A673 (cell line): ENCODE measurements at regions not wholly inside any gene's neighbourhood (a gene's known extent, or its start where the extent isn't known, plus 50 kb on each side); places are given as distances from the start of the nearest gene placed in this dataset.

Experiments
- BruUV-seq: library from RNA; stranded (reverse); fragments of 400-500 nt; replicated peaks from 2 replicates; lab custom pipeline; 2021; lab: Mats Ljungman, UMichigan
- CTCF ChIA-PET: fragments of 300-600 bp; sonication (Branson Sonifier 250); formaldehyde crosslinking; loops from one replicate; lab custom pipeline; 2022; ENCODE audit warnings: antibody characterized with exemption; lab: Charles Lee
- POLR2A ChIA-PET: fragments of 300-600 bp; sonication (Branson Sonifier 250); formaldehyde crosslinking; loops from one replicate; lab custom pipeline; 2022; ENCODE audit warnings: antibody characterized with exemption; ENCODE audit not compliant: low non-redundant PET; lab: Charles Lee
- DNase-seq: peaks from one replicate; pipeline ENCODE4 v3.0.0-alpha.2; 2015; ENCODE audit warnings: low spot score
- H3K27ac ChIP-seq: fragments of 200-600 bp; sonication (generic); 2 replicates; pipeline ENCODE4 v1.5.1; 2016; ENCODE audit warnings: mixed run types, low read depth, mild to moderate bottlenecking, mixed read lengths, antibody characterized with exemption, low read length; ENCODE audit not compliant: poor library complexity, severe bottlenecking
- H3K27me3 ChIP-seq: fragments of 200-600 bp; sonication (generic); replicated peaks from 2 replicates; pipeline ENCODE4 v1.6.1; 2017; ENCODE audit warnings: mixed run types, low read depth, mild to moderate bottlenecking, mixed read lengths, antibody characterized with exemption, low read length; ENCODE audit not compliant: insufficient read depth, poor library complexity
- H3K36me3 ChIP-seq: fragments of 200-600 bp; sonication (generic); 2 replicates; pipeline ENCODE4 v1.6.1; 2016; ENCODE audit warnings: mixed run types, mild to moderate bottlenecking, mixed read lengths, antibody characterized with exemption, low read length; ENCODE audit not compliant: insufficient read depth, poor library complexity, severe bottlenecking
- H3K4me1 ChIP-seq: fragments of 200-600 bp; sonication (generic); 2 replicates; pipeline ENCODE4 v1.6.1; 2017; ENCODE audit warnings: mixed run types, mild to moderate bottlenecking, mixed read lengths, antibody characterized with exemption, low read length; ENCODE audit not compliant: insufficient read depth, poor library complexity, severe bottlenecking
- H3K4me3 ChIP-seq: fragments of 200-600 bp; sonication (generic); 2 replicates; pipeline ENCODE4 v1.5.1; 2016; ENCODE audit warnings: low read depth, mixed run types, mild to moderate bottlenecking, mixed read lengths, low read length; ENCODE audit not compliant: poor library complexity, severe bottlenecking
- H3K9me3 ChIP-seq: fragments of 200-600 bp; sonication (generic); 2 replicates; pipeline ENCODE4 v1.6.1; 2016; ENCODE audit warnings: mixed run types, low read depth, mild to moderate bottlenecking, mixed read lengths, antibody characterized with exemption, low read length; ENCODE audit not compliant: poor library complexity, severe bottlenecking
- CTCF ChIP-seq: fragments of 300-800, 200-600 bp; sonication (generic); conservative IDR thresholded peaks from 2 replicates; pipeline ENCODE4 v1.5.1; 2017; ENCODE audit warnings: low read depth, mild to moderate bottlenecking, antibody characterized with exemption, low read length, moderate library complexity, mixed read lengths
- EZH2 ChIP-seq: fragments of 200-600 bp; sonication (generic); IDR thresholded peaks from 2 replicates; pipeline ENCODE4 v1.6.1; 2017; ENCODE audit warnings: borderline replicate concordance, low read depth, mild to moderate bottlenecking, mixed read lengths, antibody characterized with exemption, low read length; ENCODE audit not compliant: poor library complexity, severe bottlenecking
- intact Hi-C: fragments of 100-400 bp; cut with micrococcal nuclease; formaldehyde crosslinking; loops from one replicate; pipeline ENCODE4 v1.10.0; 2022; ENCODE audit not compliant: unreplicated experiment

DNA sequence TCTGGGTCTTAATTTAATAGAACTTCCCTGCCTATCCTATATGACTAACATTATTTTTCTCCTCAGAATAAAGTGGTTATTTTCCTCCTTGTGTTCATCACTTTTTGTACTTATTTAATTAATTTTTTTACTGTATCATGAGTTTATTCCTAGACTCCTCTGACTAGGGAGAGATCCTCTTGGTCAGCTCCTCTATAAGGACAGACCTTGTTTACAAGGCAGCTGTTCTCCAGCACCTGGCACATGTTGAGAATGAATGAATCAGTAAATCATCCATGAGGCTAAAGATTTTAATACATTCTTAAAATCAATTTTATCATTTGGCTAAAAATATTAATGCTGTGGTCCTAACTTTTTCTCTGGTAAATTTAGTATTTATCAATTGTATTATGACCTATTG, 139.8 kb downstream of the NUDT12 start:
- H3K4me1 ChIP-seq: peaks cover 6% of the 10 kb centered on the region
- no peaks in the 10 kb centered on the region for H3K36me3 ChIP-seq
- H3K9me3 ChIP-seq: no peaks in the 10 kb centered on the region
- intact Hi-C loops: no loop called here
- no peak overlapping the region for H3K27ac ChIP-seq
- peaks cover 3% of the 10 kb centered on the region for H3K27me3 ChIP-seq
- TF ChIP-seq EZH2: no peak
- no peak for TF ChIP-seq CTCF
- DNase-seq: no peak
- CTCF ChIA-PET: no interaction called here
- POLR2A ChIA-PET: no interaction called here
- H3K4me3 ChIP-seq: no peak overlapping the region
- no TSS peak for BruUV-seq

- TF ChIP-seq EZH2: no peak
- TF ChIP-seq CTCF: no peak
- no peaks in the 10 kb centered on the region for H3K4me1 ChIP-seq
- BruUV-seq: no TSS peak
- H3K36me3 ChIP-seq: no peaks in the 10 kb centered on the region
- H3K9me3 ChIP-seq: no peaks in the 10 kb centered on the region
- intact Hi-C loops: no loop called here
- no peak for DNase-seq
- CTCF ChIA-PET: no interaction called here
- H3K27me3 ChIP-seq: peaks cover 3% of the 10 kb centered on the region
- POLR2A ChIA-PET: no interaction called here
- no peak overlapping the region for H3K27ac ChIP-seq
- H3K4me3 ChIP-seq: no peak overlapping the region
Observed at GRCh38 chr5:103414604-103415003, 148.0 kb downstream of the NUDT12 start.

DNA sequence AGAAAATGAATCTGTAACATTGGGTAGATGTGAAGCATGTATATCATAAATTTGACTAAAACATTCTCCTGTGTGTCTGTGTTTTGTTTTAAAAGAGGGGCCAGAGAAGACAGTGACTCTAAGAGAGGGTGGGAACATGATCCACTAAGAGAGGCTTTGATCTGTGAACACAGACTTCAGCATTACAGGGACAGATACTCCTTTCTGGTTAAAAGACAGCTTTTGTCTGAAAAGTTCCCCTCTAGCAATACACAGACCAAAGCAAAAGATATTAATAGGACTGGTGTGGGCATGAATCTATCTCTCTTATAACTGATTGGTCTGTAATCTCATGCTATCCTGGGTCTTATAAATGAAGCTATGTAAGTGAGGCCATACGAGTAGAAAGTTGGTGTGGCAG, 150.9 kb downstream of the NUDT12 start:
- H3K4me3 ChIP-seq: no peak overlapping the region
- no peaks in the 10 kb centered on the region for H3K4me1 ChIP-seq
- DNase-seq: no peak
- no TSS peak for BruUV-seq
- CTCF ChIA-PET: no interaction called here
- H3K9me3 ChIP-seq: no peaks in the 10 kb centered on the region
- intact Hi-C loops: no loop called here
- H3K36me3 ChIP-seq: no peaks in the 10 kb centered on the region
- TF ChIP-seq EZH2: no peak
- no peak for TF ChIP-seq CTCF
- H3K27ac ChIP-seq: no peak overlapping the region
- POLR2A ChIA-PET: no interaction called here
- no peaks in the 10 kb centered on the region for H3K27me3 ChIP-seq
